ENCODE measurements at regions not wholly inside any gene's neighbourhood (a gene's known extent, or its start where the extent isn't known, plus 50 kb on each side); places are given as distances from the start of the nearest gene placed in this dataset.

GRCh38 chr7:121485467-121486243 is 89.5 kb upstream of the FAM3C start:
- Histone ChIP-seq H3K4me3 (ENCODE audit: low read length) (no peak overlapping the region), H3K27me3 (ENCODE audit: control insufficient read depth, insufficient read depth, low read length) (no peaks in the 10 kb centered on the region), H3K27ac (ENCODE audit: low read depth, low read length) (peak overlapping the region; percentile 38), H3K9ac (ENCODE audit: low read length) (no peak overlapping the region), H3K4me1 (ENCODE audit: control insufficient read depth, insufficient read depth, low read length) (peaks cover 9% of the 10 kb centered on the region), H3K36me3 (ENCODE audit: control insufficient read depth, insufficient read depth, low read length) (no peaks in the 10 kb centered on the region)

DNA sequence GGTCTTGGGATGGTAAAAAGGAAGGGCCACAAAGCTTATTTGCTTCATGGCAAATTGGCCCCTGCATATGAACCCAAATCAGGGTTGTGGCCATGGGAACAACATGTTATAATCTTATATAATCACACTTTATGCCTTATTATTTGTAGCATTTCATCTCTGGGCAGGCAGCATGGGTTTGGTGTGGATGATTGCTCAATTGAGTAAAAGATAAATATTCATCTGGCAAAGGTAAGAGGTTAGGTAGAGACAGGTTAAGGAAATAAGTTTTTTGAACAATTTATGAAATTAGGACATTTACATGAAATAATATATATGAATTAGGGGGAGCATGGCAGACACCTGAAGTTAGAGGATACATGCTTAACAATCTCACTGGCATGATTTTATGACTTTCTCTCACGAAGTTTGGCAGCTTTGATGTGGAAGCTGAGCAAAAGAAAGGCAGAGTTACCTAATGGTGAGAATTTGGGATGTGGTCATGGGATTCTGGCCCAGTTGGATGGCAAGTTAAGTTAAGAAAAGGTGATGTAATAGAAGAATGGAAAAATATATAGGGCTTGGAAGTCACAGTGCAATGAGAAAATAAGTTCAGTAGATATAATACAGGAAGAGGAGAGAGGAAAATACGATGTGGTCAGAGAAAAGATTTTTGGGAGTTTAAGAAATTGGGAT is 88.1 kb upstream of the FAM3C start:
- Histone ChIP-seq H3K36me3 (ENCODE audit: control insufficient read depth, insufficient read depth, low read length) (no peaks in the 10 kb centered on the region), H3K27me3 (ENCODE audit: control insufficient read depth, insufficient read depth, low read length) (no peaks in the 10 kb centered on the region), H3K4me3 (ENCODE audit: low read length) (no peak overlapping the region), H3K9ac (ENCODE audit: low read length) (no peak overlapping the region), H3K4me1 (ENCODE audit: control insufficient read depth, insufficient read depth, low read length) (peaks cover 9% of the 10 kb centered on the region), H3K27ac (ENCODE audit: low read depth, low read length) (no peak overlapping the region)

- Histone ChIP-seq H3K27me3 (ENCODE audit: control insufficient read depth, insufficient read depth, low read length) (no peaks in the 10 kb centered on the region), H3K4me3 (ENCODE audit: low read length) (no peak overlapping the region)
Observed at GRCh38 chr7:121480566-121481335, 84.6 kb upstream of the FAM3C start.

DNA sequence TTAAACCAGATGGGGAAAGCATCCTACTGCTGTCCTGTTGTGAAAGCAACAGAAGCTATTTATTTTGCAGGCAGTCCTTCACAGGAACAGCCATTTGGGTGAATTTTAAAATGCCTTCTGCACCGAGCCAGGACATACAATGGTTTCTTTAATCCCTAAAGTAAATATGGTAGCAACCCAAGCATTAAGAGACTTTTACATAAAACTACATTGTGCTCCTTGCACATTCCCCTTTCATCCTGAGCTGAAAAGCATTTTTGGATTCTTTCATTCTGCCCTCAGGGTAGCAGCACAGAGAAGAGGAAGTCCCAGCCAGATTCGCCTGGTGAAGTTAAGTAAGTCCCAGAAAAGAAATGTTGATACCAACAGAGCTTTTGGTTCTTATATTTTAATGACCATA is 84.0 kb upstream of the FAM3C start:
- H3K27ac ChIP-seq (ENCODE audit: low read depth, low read length), result no peak overlapping the region
- no peaks in the 10 kb centered on the region for H3K36me3 ChIP-seq (ENCODE audit: control insufficient read depth, insufficient read depth, low read length)
- no peaks in the 10 kb centered on the region for H3K27me3 ChIP-seq (ENCODE audit: control insufficient read depth, insufficient read depth, low read length)
- H3K9ac ChIP-seq (ENCODE audit: low read length), result no peak overlapping the region
- H3K4me3 ChIP-seq (ENCODE audit: low read length), result no peak overlapping the region
- H3K4me1 ChIP-seq (ENCODE audit: control insufficient read depth, insufficient read depth, low read length), result no peaks in the 10 kb centered on the region

More at GRCh38 chr7:121480566-121481335, 84.6 kb upstream of the FAM3C start:
- no peak overlapping the region for H3K27ac ChIP-seq (ENCODE audit: low read depth, low read length)
- H3K4me1 ChIP-seq (ENCODE audit: control insufficient read depth, insufficient read depth, low read length), result peaks cover 3% of the 10 kb centered on the region
- no peaks in the 10 kb centered on the region for H3K36me3 ChIP-seq (ENCODE audit: control insufficient read depth, insufficient read depth, low read length)
- no peak overlapping the region for H3K9ac ChIP-seq (ENCODE audit: low read length)

DNA sequence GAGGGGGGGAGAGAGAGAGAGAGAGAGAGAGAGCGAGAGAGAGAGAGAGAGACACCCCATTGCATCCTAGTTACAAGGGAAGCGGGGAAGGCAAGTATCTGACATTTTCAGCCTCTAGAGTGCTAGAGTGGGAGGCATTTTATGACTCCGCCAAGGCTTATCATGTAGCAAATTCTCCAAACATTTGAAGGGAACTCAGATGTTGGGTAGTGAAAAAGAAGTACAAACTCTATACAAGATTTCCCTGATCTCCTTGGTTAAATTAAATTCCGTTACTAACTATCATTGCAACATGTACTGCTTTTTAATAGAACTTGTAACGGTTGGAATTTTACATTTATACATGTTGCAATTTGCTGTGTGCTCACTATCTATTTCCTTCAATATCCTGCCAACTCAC is 83.4 kb upstream of the FAM3C start:
- Histone ChIP-seq H3K27ac (ENCODE audit: low read depth, low read length) (no peak overlapping the region), H3K4me3 (ENCODE audit: low read length) (no peak overlapping the region), H3K4me1 (ENCODE audit: control insufficient read depth, insufficient read depth, low read length) (no peaks in the 10 kb centered on the region)

GRCh38 chr7:121475806-121476205 is 79.7 kb upstream of the FAM3C start:
- Histone ChIP-seq H3K36me3 (ENCODE audit: control insufficient read depth, insufficient read depth, low read length) (no peaks in the 10 kb centered on the region), H3K4me3 (ENCODE audit: low read length) (no peak overlapping the region), H3K4me1 (ENCODE audit: control insufficient read depth, insufficient read depth, low read length) (no peaks in the 10 kb centered on the region), H3K27me3 (ENCODE audit: control insufficient read depth, insufficient read depth, low read length) (no peaks in the 10 kb centered on the region), H3K9ac (ENCODE audit: low read length) (no peak overlapping the region), H3K27ac (ENCODE audit: low read depth, low read length) (no peak overlapping the region)

More for the DNA sequence above, 83.4 kb upstream of the FAM3C start:
- H3K9ac ChIP-seq (ENCODE audit: low read length), result no peak overlapping the region
- H3K36me3 ChIP-seq (ENCODE audit: control insufficient read depth, insufficient read depth, low read length), result no peaks in the 10 kb centered on the region
- H3K27me3 ChIP-seq (ENCODE audit: control insufficient read depth, insufficient read depth, low read length), result no peaks in the 10 kb centered on the region

- Histone ChIP-seq H3K27me3 (ENCODE audit: control insufficient read depth, insufficient read depth, low read length) (no peaks in the 10 kb centered on the region), H3K27ac (ENCODE audit: low read depth, low read length) (no peak overlapping the region), H3K36me3 (ENCODE audit: control insufficient read depth, insufficient read depth, low read length) (no peaks in the 10 kb centered on the region)
Observed at GRCh38 chr7:121474301-121474673, 78.2 kb upstream of the FAM3C start.

GRCh38 chr7:121473645-121474300 is 77.7 kb upstream of the FAM3C start:
- Histone ChIP-seq H3K4me1 (ENCODE audit: control insufficient read depth, insufficient read depth, low read length) (no peaks in the 10 kb centered on the region), H3K27me3 (ENCODE audit: control insufficient read depth, insufficient read depth, low read length) (no peaks in the 10 kb centered on the region), H3K36me3 (ENCODE audit: control insufficient read depth, insufficient read depth, low read length) (no peaks in the 10 kb centered on the region), H3K9ac (ENCODE audit: low read length) (no peak overlapping the region), H3K27ac (ENCODE audit: low read depth, low read length) (no peak overlapping the region), H3K4me3 (ENCODE audit: low read length) (no peak overlapping the region)

More at GRCh38 chr7:121474301-121474673, 78.2 kb upstream of the FAM3C start:
- H3K9ac ChIP-seq (ENCODE audit: low read length), result no peak overlapping the region
- H3K4me3 ChIP-seq (ENCODE audit: low read length), result no peak overlapping the region
- no peaks in the 10 kb centered on the region for H3K4me1 ChIP-seq (ENCODE audit: control insufficient read depth, insufficient read depth, low read length)

DNA sequence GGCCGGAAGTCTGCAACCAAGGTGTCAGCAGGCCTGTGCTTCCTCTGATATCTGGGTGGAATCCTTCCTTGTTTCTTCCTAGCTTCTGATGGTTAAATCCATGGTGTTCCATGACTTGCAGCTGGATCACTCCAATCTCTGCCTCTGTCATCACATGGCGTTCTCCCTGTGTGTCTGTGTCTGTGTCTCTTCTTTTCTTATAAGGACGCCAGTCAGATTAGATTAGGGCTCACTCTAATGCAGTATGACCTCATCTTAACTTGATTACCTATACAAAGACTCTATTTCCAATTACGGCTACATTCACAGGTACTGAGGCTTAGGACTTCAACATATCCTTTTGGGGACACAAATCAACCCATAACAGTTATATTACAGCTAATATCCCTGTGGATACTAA is 70.3 kb upstream of the FAM3C start:
- Histone ChIP-seq H3K9ac (ENCODE audit: low read length) (no peak overlapping the region), H3K4me3 (ENCODE audit: low read length) (no peak overlapping the region), H3K27ac (ENCODE audit: low read depth, low read length) (no peak overlapping the region), H3K36me3 (ENCODE audit: control insufficient read depth, insufficient read depth, low read length) (no peaks in the 10 kb centered on the region), H3K4me1 (ENCODE audit: control insufficient read depth, insufficient read depth, low read length) (no peaks in the 10 kb centered on the region), H3K27me3 (ENCODE audit: control insufficient read depth, insufficient read depth, low read length) (no peaks in the 10 kb centered on the region)

- no peak overlapping the region for H3K4me3 ChIP-seq (ENCODE audit: low read length)
- H3K4me1 ChIP-seq (ENCODE audit: control insufficient read depth, insufficient read depth, low read length), result no peaks in the 10 kb centered on the region
- H3K9ac ChIP-seq (ENCODE audit: low read length), result no peak overlapping the region
- no peaks in the 10 kb centered on the region for H3K27me3 ChIP-seq (ENCODE audit: control insufficient read depth, insufficient read depth, low read length)
- no peaks in the 10 kb centered on the region for H3K36me3 ChIP-seq (ENCODE audit: control insufficient read depth, insufficient read depth, low read length)
- H3K27ac ChIP-seq (ENCODE audit: low read depth, low read length), result no peak overlapping the region
Observed at GRCh38 chr7:121459148-121459547, 63.0 kb upstream of the FAM3C start.

- Histone ChIP-seq H3K27me3 (ENCODE audit: control insufficient read depth, insufficient read depth, low read length) (no peaks in the 10 kb centered on the region), H3K4me3 (ENCODE audit: low read length) (no peak overlapping the region)
Observed at GRCh38 chr7:121456785-121457359, 60.8 kb upstream of the FAM3C start.

GRCh38 chr7:121456015-121456414 is 59.9 kb upstream of the FAM3C start:
- Histone ChIP-seq H3K9ac (ENCODE audit: low read length) (no peak overlapping the region), H3K27me3 (ENCODE audit: control insufficient read depth, insufficient read depth, low read length) (no peaks in the 10 kb centered on the region), H3K27ac (ENCODE audit: low read depth, low read length) (no peak overlapping the region), H3K4me1 (ENCODE audit: control insufficient read depth, insufficient read depth, low read length) (no peaks in the 10 kb centered on the region), H3K4me3 (ENCODE audit: low read length) (no peak overlapping the region), H3K36me3 (ENCODE audit: control insufficient read depth, insufficient read depth, low read length) (no peaks in the 10 kb centered on the region)

More at GRCh38 chr7:121456785-121457359, 60.8 kb upstream of the FAM3C start:
- no peak overlapping the region for H3K9ac ChIP-seq (ENCODE audit: low read length)
- no peaks in the 10 kb centered on the region for H3K4me1 ChIP-seq (ENCODE audit: control insufficient read depth, insufficient read depth, low read length)
- no peak overlapping the region for H3K27ac ChIP-seq (ENCODE audit: low read depth, low read length)
- no peaks in the 10 kb centered on the region for H3K36me3 ChIP-seq (ENCODE audit: control insufficient read depth, insufficient read depth, low read length)
